Adrenal gland (tissue), 9 donors: ENCODE measurements at regions not wholly inside any gene's neighbourhood (a gene's known extent, or its start where the extent isn't known, plus 50 kb on each side); places are given as distances from the start of the nearest gene placed in this dataset.

Source experiments
- DNase-seq, 7 donors: peaks; one replicate each; pipeline ENCODE4 v3.0.0-alpha.2; 2019 to 2020
- H3K27ac ChIP-seq, 5 donors: fragments of 200-600 bp; sonication (generic) in 4 of 5; 1 replicate in 3 of 5; 2 replicates in 2 of 5; pipeline versions ENCODE4 v1.5.1 to v1.8.0; 2016 to 2020; ENCODE audit warnings: mild to moderate bottlenecking in 1 of 5
- H3K27me3 ChIP-seq: fragments of 200-600 bp; 2 replicates; pipeline ENCODE4 v1.8.0; 2021
- H3K36me3 ChIP-seq, 2 donors: fragments of 200-600 bp; replicated peaks in 1 of 2; 1 replicate in 1 of 2; 2 replicates in 1 of 2; pipeline versions ENCODE4 v1.5.1 to v1.8.0; 2018 to 2022
- H3K4me1 ChIP-seq, 2 donors: fragments of 200-600 bp; replicated peaks in 1 of 2; 1 replicate in 1 of 2; 2 replicates in 1 of 2; pipeline versions ENCODE4 v1.5.1 to v1.8.0; 2018 to 2021
- H3K4me3 ChIP-seq, 4 donors: fragments of 200-600 bp; sonication (generic) in 3 of 4; one replicate each; pipeline ENCODE4 v1.5.1; 2016 to 2018
- H3K9me3 ChIP-seq, 3 donors: fragments of 200-600 bp; sonication (generic) in 1 of 3; replicated peaks in 1 of 3; 1 replicate in 2 of 3; 2 replicates in 1 of 3; pipeline versions ENCODE4 v1.5.1 to v1.8.0; 2016 to 2021
- POLR2A ChIP-seq, 2 donors: fragments of 450-650 bp; IDR thresholded peaks; one replicate each; pipeline ENCODE4 v1.6.1; 2017; ENCODE audit warnings: antibody characterized with exemption in 2 of 2, mild to moderate bottlenecking in 2 of 2, moderate library complexity in 1 of 2
- WGBS, 4 donors: extraction: QIAGEN DNeasy Blood & Tissue Kit in 2 of 4; methylation state at CpG; one replicate each; pipeline versions ENCODE4 v1.1.5 to v1.1.7; 2013 to 2017; 5-methylcytosine and 5-hydroxymethylcytosine counted together
- intact Hi-C, 2 donors: fragments of 100-400 bp; cut with DNase I; formaldehyde crosslinking; loops; one replicate each; pipeline versions ENCODE4 v1.14.1 to v1.15.0; 2022 to 2023
- TF ChIP-seq, protein P1 (sequence below), 6 experiments: fragments of 450-650 bp in 4 of 6; fragments of 200-600 bp in 2 of 6; sonication (generic) in 1 of 6; IDR thresholded peaks; 1 replicate in 5 of 6; 2 replicates in 1 of 6; pipeline versions ENCODE4 v1.5.1 to v1.8.0; 2016 to 2021; ENCODE audit warnings: antibody characterized with exemption in 6 of 6, mild to moderate bottlenecking in 2 of 6, moderate library complexity in 1 of 6
- donor health status: healthy with polysubstance abuse.
- donor health status: Bipolar disorder and iron deficiency.
- donor health status: DM: yes; HTN: yes; CAD: no.
- donor health status: DM: no; HTN: no; CAD: no.
- donor health status: DM: no; HTN: no; CAD: no.

GRCh38 chr1:60430375-60430774 lies 356.8 kb upstream of the C1orf87 start:
- Histone ChIP-seq H3K4me3 (no peak overlapping the region), H3K36me3 (no peaks in the 10 kb centered on the region), H3K27ac (no peak overlapping the region), H3K27me3 (no peaks in the 10 kb centered on the region), H3K4me1 (no peaks in the 10 kb centered on the region), H3K9me3 (no peaks in the 10 kb centered on the region)
- DNase-seq, result no peak
- intact Hi-C loops, result no loop called here
- WGBS, 4 donors, result 76 to 88% (median 81%) methylated on average over 2 of the region's 2 CpGs
- TF ChIP-seq POLR2A (IDR thresholded peaks at IDR 0.05), result no peak

- TF ChIP-seq, protein P1, sequence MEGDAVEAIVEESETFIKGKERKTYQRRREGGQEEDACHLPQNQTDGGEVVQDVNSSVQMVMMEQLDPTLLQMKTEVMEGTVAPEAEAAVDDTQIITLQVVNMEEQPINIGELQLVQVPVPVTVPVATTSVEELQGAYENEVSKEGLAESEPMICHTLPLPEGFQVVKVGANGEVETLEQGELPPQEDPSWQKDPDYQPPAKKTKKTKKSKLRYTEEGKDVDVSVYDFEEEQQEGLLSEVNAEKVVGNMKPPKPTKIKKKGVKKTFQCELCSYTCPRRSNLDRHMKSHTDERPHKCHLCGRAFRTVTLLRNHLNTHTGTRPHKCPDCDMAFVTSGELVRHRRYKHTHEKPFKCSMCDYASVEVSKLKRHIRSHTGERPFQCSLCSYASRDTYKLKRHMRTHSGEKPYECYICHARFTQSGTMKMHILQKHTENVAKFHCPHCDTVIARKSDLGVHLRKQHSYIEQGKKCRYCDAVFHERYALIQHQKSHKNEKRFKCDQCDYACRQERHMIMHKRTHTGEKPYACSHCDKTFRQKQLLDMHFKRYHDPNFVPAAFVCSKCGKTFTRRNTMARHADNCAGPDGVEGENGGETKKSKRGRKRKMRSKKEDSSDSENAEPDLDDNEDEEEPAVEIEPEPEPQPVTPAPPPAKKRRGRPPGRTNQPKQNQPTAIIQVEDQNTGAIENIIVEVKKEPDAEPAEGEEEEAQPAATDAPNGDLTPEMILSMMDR (IDR thresholded peaks at IDR 0.05), result no peak
- no peak for TF ChIP-seq POLR2A (IDR thresholded peaks at IDR 0.05)
- peak overlapping the region in 2 of 5 donors; percentile 12 to 59 for H3K27ac ChIP-seq
- no peak for DNase-seq
- H3K4me1 ChIP-seq, result no peaks in the 10 kb centered on the region
- WGBS, 4 donors, result 66 to 78% (median 72%) methylated on average over 4 of the region's 4 CpGs
- intact Hi-C loops, result no loop called here
- no peak overlapping the region for H3K4me3 ChIP-seq
- no peaks in the 10 kb centered on the region for H3K9me3 ChIP-seq
- no peaks in the 10 kb centered on the region for H3K27me3 ChIP-seq
- no peaks in the 10 kb centered on the region for H3K36me3 ChIP-seq
Measured at GRCh38 chr1:60428127-60428526, 354.6 kb upstream of the C1orf87 start.

- H3K27ac ChIP-seq, result peak overlapping the region in 2 of 5 donors; percentile 12 to 59
- H3K4me1 ChIP-seq, result no peaks in the 10 kb centered on the region
- DNase-seq, result no peak
- TF ChIP-seq, protein P1 (IDR thresholded peaks at IDR 0.05), result no peak
- TF ChIP-seq POLR2A (IDR thresholded peaks at IDR 0.05), result no peak
- no peaks in the 10 kb centered on the region for H3K9me3 ChIP-seq
- WGBS, 4 donors, result 42 to 57% (median 54%) methylated on average over 2 of the region's 2 CpGs
- no peak overlapping the region for H3K4me3 ChIP-seq
- no peaks in the 10 kb centered on the region for H3K36me3 ChIP-seq
- H3K27me3 ChIP-seq, result no peaks in the 10 kb centered on the region
- intact Hi-C loops, result no loop called here
Measured at GRCh38 chr1:60427701-60428100, 354.1 kb upstream of the C1orf87 start.

GRCh38 chr1:60427194-60427593 lies 353.6 kb upstream of the C1orf87 start:
- Histone ChIP-seq H3K27ac (no peak overlapping the region), H3K4me1 (no peaks in the 10 kb centered on the region), H3K27me3 (no peaks in the 10 kb centered on the region), H3K4me3 (no peak overlapping the region), H3K9me3 (no peaks in the 10 kb centered on the region), H3K36me3 (no peaks in the 10 kb centered on the region)
- 62 to 81% (median 64%) methylated on average over 3 to 4 of the region's 4 CpGs for WGBS, 4 donors
- intact Hi-C loops, result no loop called here
- DNase-seq, result peak in 3 of 7 donors; percentile 8 to 19 (median 15)
- TF ChIP-seq, protein P1 (IDR thresholded peaks at IDR 0.05), result no peak
- no peak for TF ChIP-seq POLR2A (IDR thresholded peaks at IDR 0.05)

GRCh38 chr1:60425528-60425927 lies 352.0 kb upstream of the C1orf87 start:
- TF ChIP-seq, protein P1 (IDR thresholded peaks at IDR 0.05), result peak in 2 of 6 experiments; percentile 13 to 16
- TF ChIP-seq POLR2A (IDR thresholded peaks at IDR 0.05), result no peak
- intact Hi-C loops, result no loop called here
- no peak overlapping the region for H3K4me3 ChIP-seq
- no peaks in the 10 kb centered on the region for H3K27me3 ChIP-seq
- H3K9me3 ChIP-seq, result no peaks in the 10 kb centered on the region
- H3K27ac ChIP-seq, result no peak overlapping the region
- no peak for DNase-seq
- H3K36me3 ChIP-seq, result no peaks in the 10 kb centered on the region
- WGBS, 4 donors, result 64 to 90% (median 83%) methylated on average over 1 of the region's 1 CpG
- no peaks in the 10 kb centered on the region for H3K4me1 ChIP-seq
